GM20000 (cell line): ENCODE measurements at regions not wholly inside any gene's neighbourhood (a gene's known extent, or its start where the extent isn't known, plus 50 kb on each side); places are given as distances from the start of the nearest gene placed in this dataset.
A peak's percentile ranks its signal among the peaks of the same experiment; 100 is the strongest.

Experiments used
- DNase-seq: peaks from one replicate; pipeline ENCODE4 v3.0.0; 2012; ENCODE audit warnings: low spot score
- TF ChIP-seq, protein P1 (sequence below): IDR thresholded peaks from 2 replicates; pipeline ENCODE4 v1.5.1; 2012; ENCODE audit warnings: mild to moderate bottlenecking, control low read depth; ENCODE audit errors: extremely low read depth, missing control alignments

GRCh38 chr3:182730675-182731042 lies 62.6 kb upstream of the ATP11B start:
- DNase-seq: no peak
- TF ChIP-seq, protein P1, sequence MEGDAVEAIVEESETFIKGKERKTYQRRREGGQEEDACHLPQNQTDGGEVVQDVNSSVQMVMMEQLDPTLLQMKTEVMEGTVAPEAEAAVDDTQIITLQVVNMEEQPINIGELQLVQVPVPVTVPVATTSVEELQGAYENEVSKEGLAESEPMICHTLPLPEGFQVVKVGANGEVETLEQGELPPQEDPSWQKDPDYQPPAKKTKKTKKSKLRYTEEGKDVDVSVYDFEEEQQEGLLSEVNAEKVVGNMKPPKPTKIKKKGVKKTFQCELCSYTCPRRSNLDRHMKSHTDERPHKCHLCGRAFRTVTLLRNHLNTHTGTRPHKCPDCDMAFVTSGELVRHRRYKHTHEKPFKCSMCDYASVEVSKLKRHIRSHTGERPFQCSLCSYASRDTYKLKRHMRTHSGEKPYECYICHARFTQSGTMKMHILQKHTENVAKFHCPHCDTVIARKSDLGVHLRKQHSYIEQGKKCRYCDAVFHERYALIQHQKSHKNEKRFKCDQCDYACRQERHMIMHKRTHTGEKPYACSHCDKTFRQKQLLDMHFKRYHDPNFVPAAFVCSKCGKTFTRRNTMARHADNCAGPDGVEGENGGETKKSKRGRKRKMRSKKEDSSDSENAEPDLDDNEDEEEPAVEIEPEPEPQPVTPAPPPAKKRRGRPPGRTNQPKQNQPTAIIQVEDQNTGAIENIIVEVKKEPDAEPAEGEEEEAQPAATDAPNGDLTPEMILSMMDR: no peak

GRCh38 chr3:182731764-182732163 lies 61.5 kb upstream of the ATP11B start:
- TF ChIP-seq, protein P1: no peak
- DNase-seq: no peak

- peak; percentile 25 for DNase-seq
- TF ChIP-seq, protein P1: no peak
Observed at GRCh38 chr3:182732232-182733015, 60.9 kb upstream of the ATP11B start.

- DNase-seq: no peak
- TF ChIP-seq, protein P1: no peak
Observed at GRCh38 chr3:182735672-182736071, 57.6 kb upstream of the ATP11B start.

GRCh38 chr3:182737825-182738224 lies 55.5 kb upstream of the ATP11B start:
- TF ChIP-seq, protein P1: no peak
- no peak for DNase-seq

- TF ChIP-seq, protein P1: no peak
- no peak for DNase-seq
Observed at GRCh38 chr3:182738583-182739411, 54.5 kb upstream of the ATP11B start.

DNA sequence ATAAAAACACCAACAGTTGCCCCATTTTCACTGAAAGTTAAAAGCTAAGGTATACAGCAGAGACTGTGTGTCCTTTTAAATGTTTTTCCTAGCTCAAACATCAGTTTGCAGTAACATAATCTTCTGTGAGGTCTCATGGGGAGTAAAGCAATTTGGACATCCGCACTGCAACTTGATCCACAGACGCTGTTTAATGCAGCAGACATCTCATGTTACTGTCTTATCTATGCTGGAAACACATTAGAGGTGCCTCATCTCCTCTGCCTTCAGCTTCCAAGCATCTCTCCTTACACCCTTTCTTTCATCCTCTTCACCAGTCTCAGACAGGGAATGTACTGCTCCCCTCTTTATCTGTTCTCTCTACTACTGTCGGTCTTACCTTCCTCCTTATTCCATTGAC lies 53.7 kb upstream of the ATP11B start:
- TF ChIP-seq, protein P1: no peak
- DNase-seq: no peak
